Mucosa of descending colon (tissue), 3 donors: ENCODE measurements at regions not wholly inside any gene's neighbourhood (a gene's known extent, or its start where the extent isn't known, plus 50 kb on each side); places are given as distances from the start of the nearest gene placed in this dataset.

Source experiments
- ATAC-seq: fragments of 200-7000 bp; cut with Tn5 transposase; one replicate; pipeline ENCODE4 v1.9.1; 2020; ENCODE audit warnings: mild to moderate bottlenecking, moderate library complexity
- DNase-seq, 3 donors: peaks; one replicate each; pipeline ENCODE4 v3.0.0-alpha.2; 2020
- H3K36me3 ChIP-seq: fragments of 200-600 bp; one replicate; pipeline ENCODE4 v1.8.0; 2021; ENCODE audit warnings: low read depth, mild to moderate bottlenecking
- H3K4me1 ChIP-seq: fragments of 200-600 bp; one replicate; pipeline ENCODE4 v1.8.0; 2021; ENCODE audit warnings: low read depth, mild to moderate bottlenecking
- H3K4me3 ChIP-seq: fragments of 200-600 bp; one replicate; pipeline ENCODE4 v1.8.0; 2021; ENCODE audit warnings: mild to moderate bottlenecking
- H3K9me3 ChIP-seq: fragments of 200-600 bp; one replicate; pipeline ENCODE4 v1.8.0; 2021; ENCODE audit warnings: mild to moderate bottlenecking
- CTCF ChIP-seq: fragments of 200-600 bp; IDR thresholded peaks from one replicate; pipeline ENCODE4 v1.8.0; 2022; ENCODE audit warnings: antibody characterized with exemption, mild to moderate bottlenecking
- intact Hi-C, 2 donors: fragments of 100-400 bp; cut with DNase I in 1 of 2; cut with micrococcal nuclease in 1 of 2; formaldehyde crosslinking; loops; one replicate each; pipeline versions ENCODE4 v1.11.0 to v1.11.1; 2022; cut with DNase I, micrococcal nuclease
- donor health status: DM: no; HTN: no; CAD: no; lungs with moderate emphysema.
- donor health status: DM: no; HTN: no; CAD: no.
- donor health status: DM: no; HTN: yes; CAD: no.

DNA sequence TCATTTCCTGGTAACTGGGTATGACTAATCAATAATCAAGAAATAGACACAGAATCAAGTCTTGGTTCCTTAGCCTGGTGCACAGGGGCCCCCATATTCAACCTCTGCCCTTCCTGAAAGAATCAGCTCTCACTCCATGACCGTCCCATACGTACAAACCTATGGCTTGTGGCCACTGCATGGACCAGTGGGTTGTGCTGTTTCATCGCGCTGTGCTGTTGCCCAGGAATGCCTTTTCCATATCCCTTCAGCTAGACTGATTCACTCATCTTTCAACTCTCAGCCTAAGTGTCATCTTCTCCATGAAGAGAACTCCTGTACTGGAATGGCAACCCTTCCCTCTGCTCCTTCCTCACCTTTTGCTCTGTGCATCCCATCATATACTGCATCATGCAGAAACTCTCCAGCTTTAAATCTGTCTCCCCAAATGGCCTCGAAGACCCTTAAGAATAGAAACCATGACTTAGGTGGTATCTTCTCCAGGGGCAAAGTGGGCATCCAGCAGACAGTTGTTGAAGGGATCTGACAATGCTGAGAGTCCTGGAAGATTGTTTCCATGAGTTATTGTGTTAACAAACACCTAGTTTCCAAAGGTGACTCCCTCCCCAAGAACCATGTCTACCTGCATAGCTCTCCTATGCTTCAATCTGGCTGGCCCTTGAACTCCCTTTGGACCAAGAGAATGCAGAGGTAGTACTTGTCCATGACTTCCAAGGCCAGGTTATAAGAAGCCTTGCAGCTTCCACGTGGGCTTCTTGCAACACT, 180.8 kb downstream of the ACTL7B start:
- intact Hi-C loops = loop anchor here in 1 of 2 donors (10.0 kb wide), 1 partner anchor 60 kb away; no protein-coding TSS in a partner anchor
- no peaks in the 10 kb centered on the region for H3K9me3 ChIP-seq
- no peaks in the 10 kb centered on the region for H3K36me3 ChIP-seq
- TF ChIP-seq CTCF = no peak
- H3K4me3 ChIP-seq = no peak overlapping the region
- no peak for DNase-seq
- ATAC-seq = no peak
- H3K4me1 ChIP-seq = no peaks in the 10 kb centered on the region

- TF ChIP-seq CTCF = no peak
- DNase-seq (no peak), ATAC-seq (no peak)
- H3K9me3 ChIP-seq = no peaks in the 10 kb centered on the region
- no peaks in the 10 kb centered on the region for H3K36me3 ChIP-seq
- H3K4me3 ChIP-seq = no peak overlapping the region
- H3K4me1 ChIP-seq = no peaks in the 10 kb centered on the region
- intact Hi-C loops = loop anchor here in 1 of 2 donors (10.0 kb wide), 1 partner anchor 59 kb away; no protein-coding TSS in a partner anchor
Observed at GRCh38 chr9:108673386-108673785, 182.4 kb downstream of the ACTL7B start.

DNA sequence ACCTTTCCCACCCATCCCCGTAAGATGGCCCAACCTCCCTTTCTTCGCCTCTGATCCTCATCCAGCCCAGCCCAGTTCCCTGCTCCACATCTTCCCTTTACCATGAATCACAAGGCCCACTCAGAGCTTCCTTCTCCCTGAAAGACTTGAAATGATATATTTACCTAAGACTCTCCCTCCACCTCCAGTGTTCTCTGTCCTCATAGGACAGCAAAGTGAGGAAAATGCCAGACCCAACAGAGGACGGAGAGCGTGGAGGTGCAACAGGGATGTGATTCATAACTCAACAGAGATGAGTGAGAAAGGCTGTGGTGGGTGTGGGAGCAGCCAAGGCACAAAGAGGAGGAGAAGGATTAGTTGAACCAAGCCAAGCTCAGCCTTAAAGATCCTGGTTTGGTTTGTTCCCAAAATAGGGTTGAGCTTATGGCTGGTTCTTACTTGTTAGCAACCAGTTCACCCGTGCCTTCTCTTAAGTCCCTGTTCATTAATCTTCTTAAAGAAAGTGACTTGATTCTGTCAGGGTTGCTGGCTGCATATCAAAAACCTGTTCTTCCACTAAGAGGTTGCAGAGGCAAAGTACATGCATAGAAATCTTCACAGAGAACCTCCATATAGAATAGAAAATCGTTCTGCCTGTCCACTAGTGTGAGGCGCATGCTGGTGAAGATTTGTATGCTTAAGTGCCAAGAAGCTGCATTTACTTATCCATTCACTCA, 183.2 kb downstream of the ACTL7B start:
- TF ChIP-seq CTCF = no peak
- DNase-seq (no peak), ATAC-seq (no peak)
- H3K4me1 ChIP-seq = no peaks in the 10 kb centered on the region
- intact Hi-C loops = loop anchor here in 1 of 2 donors (10.0 kb wide), 1 partner anchor 58 kb away; no protein-coding TSS in a partner anchor
- H3K9me3 ChIP-seq = no peaks in the 10 kb centered on the region
- H3K4me3 ChIP-seq = no peak overlapping the region
- no peaks in the 10 kb centered on the region for H3K36me3 ChIP-seq

GRCh38 chr9:108671794-108672193, 184.0 kb downstream of the ACTL7B start:
- no peak for ATAC-seq

GRCh38 chr9:108671176-108671575, 184.6 kb downstream of the ACTL7B start:
- intact Hi-C loops = loop anchor here in 1 of 2 donors (10.0 kb wide), 1 partner anchor 56 kb away; no protein-coding TSS in a partner anchor
- TF ChIP-seq CTCF = no peak
- no peak overlapping the region for H3K4me3 ChIP-seq
- no peaks in the 10 kb centered on the region for H3K36me3 ChIP-seq
- no peak for DNase-seq
- H3K4me1 ChIP-seq = no peaks in the 10 kb centered on the region
- no peak for ATAC-seq
- H3K9me3 ChIP-seq = no peaks in the 10 kb centered on the region

More at GRCh38 chr9:108671794-108672193, 184.0 kb downstream of the ACTL7B start:
- Histone ChIP-seq H3K4me1 (no peaks in the 10 kb centered on the region), H3K9me3 (no peaks in the 10 kb centered on the region), H3K4me3 (no peak overlapping the region), H3K36me3 (no peaks in the 10 kb centered on the region)
- TF ChIP-seq CTCF = no peak
- intact Hi-C loops = loop anchor here in 1 of 2 donors (10.0 kb wide), 1 partner anchor 57 kb away; no protein-coding TSS in a partner anchor
- DNase-seq = no peak
